Mesenchymal stem cell (in vitro differentiated cells and primary cell): ENCODE measurements at regions not wholly inside any gene's neighbourhood (a gene's known extent, or its start where the extent isn't known, plus 50 kb on each side); places are given as distances from the start of the nearest gene placed in this dataset.
A peak's percentile ranks its signal among the peaks of the same experiment; 100 is the strongest.

Source experiments
- DNase-seq: peaks from one replicate; pipeline ENCODE4 v3.0.0-alpha.2; 2013
- H2AFZ ChIP-seq: one replicate; pipeline ENCODE4 v1.6.1; 2013; ENCODE audit warnings: low read depth, mild to moderate bottlenecking, control low read depth, inconsistent platforms, low read length, moderate library complexity
- H2AK5ac ChIP-seq: 2 replicates; pipeline ENCODE4 v1.6.1; 2013; ENCODE audit warnings: low read length, moderate library complexity, mild to moderate bottlenecking, inconsistent platforms; ENCODE audit not compliant: severe bottlenecking
- H2BK120ac ChIP-seq: one replicate; pipeline ENCODE4 v1.6.1; 2013; ENCODE audit warnings: low read depth, mild to moderate bottlenecking, inconsistent platforms, low read length, moderate library complexity
- H2BK12ac ChIP-seq, 2 experiments: one replicate each; pipeline ENCODE4 v1.6.1; 2013; ENCODE audit warnings: inconsistent platforms in 2 of 2, low read length in 2 of 2, mild to moderate bottlenecking in 2 of 2, moderate library complexity in 2 of 2, control low read depth in 1 of 2
- H2BK15ac ChIP-seq: one replicate; pipeline ENCODE4 v1.6.1; 2013; ENCODE audit warnings: mild to moderate bottlenecking, low read depth, inconsistent platforms; ENCODE audit not compliant: poor library complexity, severe bottlenecking
- H2BK5ac ChIP-seq: 2 replicates; pipeline ENCODE4 v1.6.1; 2013; ENCODE audit warnings: low read depth, mild to moderate bottlenecking, low read length, control low read depth, inconsistent platforms; ENCODE audit not compliant: poor library complexity, severe bottlenecking
- H3K14ac ChIP-seq, 2 experiments: one replicate each; pipeline ENCODE4 v1.6.1; 2013; ENCODE audit warnings: inconsistent platforms in 2 of 2, low read length in 2 of 2, control low read depth in 1 of 2, mild to moderate bottlenecking in 1 of 2, moderate library complexity in 1 of 2
- H3K18ac ChIP-seq, 2 experiments: one replicate each; pipeline ENCODE4 v1.6.1; 2013; ENCODE audit warnings: inconsistent platforms in 2 of 2, low read length in 2 of 2, control low read depth in 1 of 2, low read depth in 1 of 2, mild to moderate bottlenecking in 1 of 2
- H3K23ac ChIP-seq, 2 experiments: one replicate each; pipeline ENCODE4 v1.6.1; 2013; ENCODE audit warnings: inconsistent platforms in 2 of 2, low read length in 2 of 2, mild to moderate bottlenecking in 2 of 2, moderate library complexity in 2 of 2, control low read depth in 1 of 2
- H3K27ac ChIP-seq: 2 replicates; pipeline ENCODE4 v1.5.1; 2013; ENCODE audit warnings: mild to moderate bottlenecking, moderate library complexity, low read length, control low read depth, inconsistent platforms; ENCODE audit not compliant: poor library complexity, severe bottlenecking
- H3K27me3 ChIP-seq, 2 experiments: 2 replicates each; pipeline versions ENCODE4 v1.6.1 to v1.7.0; 2013; ENCODE audit warnings: low read length in 2 of 2, mild to moderate bottlenecking in 2 of 2, moderate library complexity in 2 of 2, control low read depth in 1 of 2, inconsistent platforms in 1 of 2; ENCODE audit not compliant: control insufficient read depth in 1 of 2, insufficient read depth in 1 of 2
- H3K36me3 ChIP-seq, 2 experiments: 2 replicates each; pipeline versions ENCODE4 v1.6.1 to v1.7.0; 2013; ENCODE audit warnings: low read length in 2 of 2, control low read depth in 1 of 2, inconsistent platforms in 1 of 2, low read depth in 1 of 2, mild to moderate bottlenecking in 1 of 2; ENCODE audit not compliant: insufficient read depth in 2 of 2, control insufficient read depth in 1 of 2
- H3K4ac ChIP-seq, 2 experiments: one replicate each; pipeline ENCODE4 v1.6.1; 2013; ENCODE audit warnings: inconsistent platforms in 2 of 2, low read length in 2 of 2, mild to moderate bottlenecking in 2 of 2, moderate library complexity in 2 of 2, control low read depth in 1 of 2, low read depth in 1 of 2
- H3K4me1 ChIP-seq: 2 replicates; pipeline ENCODE4 v1.6.1; 2013; ENCODE audit warnings: low read depth, low read length, control low read depth; ENCODE audit not compliant: control insufficient read depth, insufficient read depth
- H3K4me2 ChIP-seq: 2 replicates; pipeline ENCODE4 v1.6.1; 2013; ENCODE audit warnings: low read length, mild to moderate bottlenecking, inconsistent platforms; ENCODE audit not compliant: poor library complexity, severe bottlenecking
- H3K4me3 ChIP-seq, 2 experiments: 2 replicates each; pipeline versions ENCODE4 v1.5.1 to v1.7.0; 2013; ENCODE audit warnings: low read length in 2 of 2, mild to moderate bottlenecking in 2 of 2, control low read depth in 1 of 2, low read depth in 1 of 2; ENCODE audit not compliant: insufficient read depth in 1 of 2
- H3K79me1 ChIP-seq: replicated peaks from 2 replicates; pipeline ENCODE4 v1.6.1; 2013; ENCODE audit warnings: mild to moderate bottlenecking, control low read depth, low read length, inconsistent platforms; ENCODE audit not compliant: poor library complexity, severe bottlenecking
- H3K9ac ChIP-seq: 2 replicates; pipeline ENCODE4 v1.7.0; 2013; ENCODE audit warnings: mild to moderate bottlenecking, low read length, moderate library complexity
- H3K9me3 ChIP-seq: 2 replicates; pipeline ENCODE4 v1.7.0; 2013; ENCODE audit warnings: mild to moderate bottlenecking, low read length; ENCODE audit not compliant: control insufficient read depth
- H4K8ac ChIP-seq: one replicate; pipeline ENCODE4 v1.6.1; 2013; ENCODE audit warnings: inconsistent platforms, mild to moderate bottlenecking, low read length, moderate library complexity
- H4K91ac ChIP-seq: one replicate; pipeline ENCODE4 v1.6.1; 2013; ENCODE audit warnings: mild to moderate bottlenecking, low read length, inconsistent platforms
- WGBS: methylation state at CpG from one replicate; pipeline ENCODE4 v1.1.7; 2013; ENCODE audit warnings: mixed read lengths; 5-methylcytosine and 5-hydroxymethylcytosine counted together

DNA sequence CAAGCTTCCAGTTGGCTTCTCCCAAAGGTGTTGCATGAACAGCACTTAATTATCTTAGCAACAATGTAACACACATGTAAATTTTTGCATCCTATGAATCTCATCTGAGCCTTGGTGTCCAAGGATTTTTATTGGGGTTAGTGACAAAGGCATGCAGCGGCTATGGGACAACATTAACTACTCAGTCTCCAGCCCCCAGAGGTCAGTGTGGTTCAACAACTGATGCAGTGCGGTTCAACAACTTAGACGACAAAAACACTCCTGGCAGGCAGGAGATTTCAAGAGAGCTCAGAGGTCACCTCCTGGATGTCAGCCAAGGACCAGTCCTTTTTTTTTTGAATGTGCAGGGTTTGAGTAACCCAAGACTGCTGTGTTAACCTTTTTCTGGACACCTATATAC is 77.5 kb upstream of the HMCN1 start:
- no peaks in the 10 kb centered on the region for H3K27me3 ChIP-seq
- H2BK5ac ChIP-seq, result no peak overlapping the region
- H3K4me2 ChIP-seq, result no peak overlapping the region
- no peak overlapping the region for H4K91ac ChIP-seq
- no peak overlapping the region for H3K4ac ChIP-seq
- peaks cover 4% of the 10 kb centered on the region for H3K4me1 ChIP-seq
- no peak overlapping the region for H3K27ac ChIP-seq
- DNase-seq, result no peak
- no peak overlapping the region for H2BK120ac ChIP-seq
- H3K36me3 ChIP-seq, result no peaks in the 10 kb centered on the region
- H3K14ac ChIP-seq, result no peak overlapping the region
- H2AK5ac ChIP-seq, result peak overlapping the region; percentile 51
- H3K4me3 ChIP-seq, result no peak overlapping the region
- no peak overlapping the region for H2BK15ac ChIP-seq
- H3K9me3 ChIP-seq, result no peaks in the 10 kb centered on the region
- H4K8ac ChIP-seq, result no peak overlapping the region
- H3K23ac ChIP-seq, result no peak overlapping the region
- H2BK12ac ChIP-seq, result no peak overlapping the region
- no peak overlapping the region for H2AFZ ChIP-seq
- no peak overlapping the region for H3K9ac ChIP-seq
- no peak overlapping the region for H3K18ac ChIP-seq
- WGBS, result 84% methylated on average over 3 of the region's 3 CpGs
- H3K79me1 ChIP-seq, result no peaks in the 10 kb centered on the region

GRCh38 chr1:185654952-185655314 is 79.3 kb upstream of the HMCN1 start:
- no peak overlapping the region for H2BK15ac ChIP-seq
- H2AK5ac ChIP-seq, result no peak overlapping the region
- no peak overlapping the region for H3K9ac ChIP-seq
- no peak overlapping the region for H4K8ac ChIP-seq
- DNase-seq, result no peak
- H3K4me2 ChIP-seq, result no peak overlapping the region
- no peak overlapping the region for H3K4me3 ChIP-seq
- no peak overlapping the region for H2BK120ac ChIP-seq
- no peaks in the 10 kb centered on the region for H3K27me3 ChIP-seq
- H2AFZ ChIP-seq, result no peak overlapping the region
- H2BK5ac ChIP-seq, result no peak overlapping the region
- peaks cover 4% of the 10 kb centered on the region for H3K4me1 ChIP-seq
- no peaks in the 10 kb centered on the region for H3K9me3 ChIP-seq
- H3K79me1 ChIP-seq, result no peaks in the 10 kb centered on the region
- no peaks in the 10 kb centered on the region for H3K36me3 ChIP-seq
- no peak overlapping the region for H3K14ac ChIP-seq
- no peak overlapping the region for H3K23ac ChIP-seq
- no peak overlapping the region for H3K4ac ChIP-seq
- no peak overlapping the region for H3K18ac ChIP-seq
- H4K91ac ChIP-seq, result no peak overlapping the region
- no peak overlapping the region for H3K27ac ChIP-seq
- H2BK12ac ChIP-seq, result no peak overlapping the region

DNA sequence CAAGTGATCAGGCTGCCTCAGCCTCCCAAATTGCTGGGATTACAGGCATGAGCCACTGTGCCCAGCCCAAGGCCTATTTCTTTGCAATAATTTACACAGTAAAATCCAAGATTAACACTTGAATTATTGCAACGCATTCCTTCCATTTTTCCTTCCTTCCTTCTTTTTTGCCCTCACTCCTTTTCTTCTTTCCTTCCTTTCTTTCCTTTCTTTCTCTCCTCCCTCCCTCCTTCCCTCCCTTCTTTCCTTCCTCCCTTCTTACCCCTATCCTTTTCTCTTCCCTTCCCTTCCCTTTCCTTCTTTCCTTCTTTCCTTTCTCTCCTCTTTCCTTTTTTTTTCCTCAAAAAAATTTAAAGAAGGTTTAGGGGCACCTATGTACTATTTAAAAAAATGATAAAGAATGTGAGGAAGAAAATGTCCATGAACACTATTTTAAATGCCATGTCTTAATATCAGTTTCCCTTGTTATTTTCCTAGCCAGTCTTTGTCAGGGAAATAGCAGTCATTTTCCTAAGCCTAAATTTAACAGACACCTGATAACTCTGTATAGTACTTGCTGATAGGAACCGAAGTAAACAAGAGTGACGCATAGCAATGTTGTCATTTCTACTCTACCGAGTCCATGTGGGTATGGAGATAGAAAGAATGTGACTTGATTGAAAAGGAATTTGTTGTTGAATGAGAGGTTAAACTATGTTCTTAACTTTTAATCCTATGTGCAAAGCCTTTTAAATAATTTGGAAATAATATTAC is 79.8 kb upstream of the HMCN1 start:
- no peaks in the 10 kb centered on the region for H3K27me3 ChIP-seq
- 64% methylated on average over 4 of the region's 4 CpGs for WGBS
- no peak overlapping the region for H2AK5ac ChIP-seq
- H3K18ac ChIP-seq, result no peak overlapping the region
- DNase-seq, result peak; percentile 49
- H2BK15ac ChIP-seq, result no peak overlapping the region
- H3K36me3 ChIP-seq, result no peaks in the 10 kb centered on the region
- no peak overlapping the region for H3K9ac ChIP-seq
- no peak overlapping the region for H2BK120ac ChIP-seq
- no peak overlapping the region for H3K4me3 ChIP-seq
- H3K79me1 ChIP-seq, result no peaks in the 10 kb centered on the region
- no peak overlapping the region for H3K14ac ChIP-seq
- no peak overlapping the region for H2BK12ac ChIP-seq
- H4K8ac ChIP-seq, result no peak overlapping the region
- no peak overlapping the region for H4K91ac ChIP-seq
- no peak overlapping the region for H2AFZ ChIP-seq
- H3K9me3 ChIP-seq, result no peaks in the 10 kb centered on the region
- no peak overlapping the region for H2BK5ac ChIP-seq
- peaks cover 4% of the 10 kb centered on the region for H3K4me1 ChIP-seq
- no peak overlapping the region for H3K27ac ChIP-seq
- H3K4ac ChIP-seq, result no peak overlapping the region
- H3K23ac ChIP-seq, result no peak overlapping the region
- no peak overlapping the region for H3K4me2 ChIP-seq

DNA sequence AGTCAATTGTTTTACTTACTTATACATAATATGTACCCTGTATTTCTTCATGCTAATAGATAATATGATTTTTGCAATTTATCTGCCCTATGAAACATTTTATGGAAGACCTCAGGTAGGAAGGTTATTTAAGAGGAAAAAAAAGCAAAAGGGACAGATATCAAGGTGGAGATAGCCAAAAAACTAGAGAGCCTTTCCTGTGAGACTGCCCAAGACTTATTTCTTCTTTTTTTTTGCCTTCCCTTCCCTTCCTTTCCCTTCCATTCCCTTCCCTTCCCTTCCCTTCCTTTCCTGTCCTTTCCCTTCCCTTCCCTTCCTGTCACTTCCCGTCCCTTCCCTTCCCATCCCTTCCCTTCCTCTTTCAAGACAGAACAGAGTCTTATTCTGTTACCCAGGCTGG is 80.6 kb upstream of the HMCN1 start:
- H3K9me3 ChIP-seq, result no peaks in the 10 kb centered on the region

More for the DNA sequence above, 80.6 kb upstream of the HMCN1 start:
- H3K27me3 ChIP-seq, result no peaks in the 10 kb centered on the region
- 88% methylated on average over 1 of the region's 1 CpG for WGBS
- H2AK5ac ChIP-seq, result no peak overlapping the region
- H2BK120ac ChIP-seq, result no peak overlapping the region
- H4K8ac ChIP-seq, result no peak overlapping the region
- H2BK12ac ChIP-seq, result no peak overlapping the region
- H2AFZ ChIP-seq, result no peak overlapping the region
- no peak overlapping the region for H3K4me2 ChIP-seq
- H3K14ac ChIP-seq, result no peak overlapping the region
- H3K23ac ChIP-seq, result no peak overlapping the region
- no peak overlapping the region for H2BK15ac ChIP-seq
- no peak overlapping the region for H2BK5ac ChIP-seq
- no peak overlapping the region for H3K9ac ChIP-seq
- no peak overlapping the region for H3K18ac ChIP-seq
- no peaks in the 10 kb centered on the region for H3K79me1 ChIP-seq
- H3K4me3 ChIP-seq, result no peak overlapping the region
- no peak overlapping the region for H4K91ac ChIP-seq
- no peak for DNase-seq
- no peaks in the 10 kb centered on the region for H3K36me3 ChIP-seq
- no peak overlapping the region for H3K4ac ChIP-seq
- H3K4me1 ChIP-seq, result peaks cover 4% of the 10 kb centered on the region
- H3K27ac ChIP-seq, result no peak overlapping the region
